A673 (cell line): ENCODE measurements at regions not wholly inside any gene's neighbourhood (a gene's known extent, or its start where the extent isn't known, plus 50 kb on each side); places are given as distances from the start of the nearest gene placed in this dataset.

Source experiments
- EZH2 ChIP-seq: fragments of 200-600 bp; sonication (generic); IDR thresholded peaks from 2 replicates; pipeline ENCODE4 v1.6.1; 2017; ENCODE audit warnings: borderline replicate concordance, low read depth, mild to moderate bottlenecking, mixed read lengths, antibody characterized with exemption, low read length; ENCODE audit not compliant: poor library complexity, severe bottlenecking
- TF ChIP-seq, protein P1 (sequence below): fragments of 300-800, 200-600 bp; sonication (generic); conservative IDR thresholded peaks from 2 replicates; pipeline ENCODE4 v1.5.1; 2017; ENCODE audit warnings: low read depth, mild to moderate bottlenecking, antibody characterized with exemption, low read length, moderate library complexity, mixed read lengths

DNA sequence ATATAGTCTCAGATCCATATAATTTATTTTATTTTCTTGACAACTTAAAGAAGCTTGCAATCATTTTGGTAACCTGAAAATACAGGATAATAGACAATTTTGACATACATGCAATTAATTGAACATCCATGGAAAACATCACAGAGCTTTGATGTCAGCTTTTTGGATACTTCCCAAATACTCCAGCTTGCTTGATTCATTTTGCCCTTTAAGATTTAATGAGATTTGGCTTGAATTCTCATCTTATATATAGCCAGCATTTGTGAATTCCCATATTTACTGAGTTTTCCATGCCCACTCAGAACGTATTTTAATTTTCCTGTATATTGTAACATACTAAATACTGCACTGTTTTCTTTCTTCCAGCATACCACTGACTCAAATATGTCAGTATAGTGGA is 803.0 kb upstream of the MGAT4C start:
- TF ChIP-seq, protein P1, sequence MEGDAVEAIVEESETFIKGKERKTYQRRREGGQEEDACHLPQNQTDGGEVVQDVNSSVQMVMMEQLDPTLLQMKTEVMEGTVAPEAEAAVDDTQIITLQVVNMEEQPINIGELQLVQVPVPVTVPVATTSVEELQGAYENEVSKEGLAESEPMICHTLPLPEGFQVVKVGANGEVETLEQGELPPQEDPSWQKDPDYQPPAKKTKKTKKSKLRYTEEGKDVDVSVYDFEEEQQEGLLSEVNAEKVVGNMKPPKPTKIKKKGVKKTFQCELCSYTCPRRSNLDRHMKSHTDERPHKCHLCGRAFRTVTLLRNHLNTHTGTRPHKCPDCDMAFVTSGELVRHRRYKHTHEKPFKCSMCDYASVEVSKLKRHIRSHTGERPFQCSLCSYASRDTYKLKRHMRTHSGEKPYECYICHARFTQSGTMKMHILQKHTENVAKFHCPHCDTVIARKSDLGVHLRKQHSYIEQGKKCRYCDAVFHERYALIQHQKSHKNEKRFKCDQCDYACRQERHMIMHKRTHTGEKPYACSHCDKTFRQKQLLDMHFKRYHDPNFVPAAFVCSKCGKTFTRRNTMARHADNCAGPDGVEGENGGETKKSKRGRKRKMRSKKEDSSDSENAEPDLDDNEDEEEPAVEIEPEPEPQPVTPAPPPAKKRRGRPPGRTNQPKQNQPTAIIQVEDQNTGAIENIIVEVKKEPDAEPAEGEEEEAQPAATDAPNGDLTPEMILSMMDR: no peak
- TF ChIP-seq EZH2: no peak
